ENCODE measurements at regions not wholly inside any gene's neighbourhood (a gene's known extent, or its start where the extent isn't known, plus 50 kb on each side); places are given as distances from the start of the nearest gene placed in this dataset.

DNA sequence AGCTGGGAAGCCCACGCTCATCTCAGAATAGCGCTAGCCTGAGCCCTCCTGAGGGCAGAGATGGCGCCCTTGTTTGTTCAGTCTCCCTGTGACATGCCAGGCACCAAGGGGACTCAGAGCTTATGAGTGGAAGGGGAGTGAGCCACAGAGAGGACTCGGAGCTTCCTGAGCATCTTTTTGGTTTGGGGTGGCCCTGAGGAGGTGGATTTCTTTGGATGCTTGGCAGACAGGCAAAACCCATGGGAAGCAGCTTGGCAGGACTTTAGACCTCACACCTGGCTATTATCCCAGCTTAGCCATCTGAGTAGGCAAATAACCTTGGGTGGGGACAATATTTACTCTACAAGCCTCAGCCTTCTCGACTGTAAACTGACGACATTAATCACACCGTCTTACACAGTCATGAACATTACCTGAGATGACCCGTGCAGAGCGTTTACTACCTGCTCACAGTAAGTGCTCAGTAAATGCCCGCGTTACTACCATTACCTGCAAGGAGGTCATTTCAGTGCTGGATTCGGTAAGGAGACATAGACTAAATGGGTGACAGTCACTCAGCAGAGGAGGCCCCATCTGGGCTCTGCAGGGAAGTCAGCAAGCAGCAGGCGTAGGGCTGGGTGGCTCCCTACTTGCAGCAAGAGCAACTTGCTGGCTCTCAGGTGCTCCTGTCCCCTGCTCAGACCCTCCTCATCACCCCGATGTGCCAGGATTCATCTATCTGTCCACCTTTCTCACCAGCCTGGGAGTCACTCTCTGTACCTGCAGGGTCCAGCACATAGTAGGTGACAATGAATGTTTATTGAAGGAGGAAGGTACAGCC lies 54.9 kb downstream of the KLHDC7A start:
- no peaks in the 10 kb centered on the region for H3K36me3 ChIP-seq (ENCODE audit: control insufficient read depth in 5 of 5, insufficient read depth in 5 of 5, low read length in 5 of 5)
- H3K27ac ChIP-seq (ENCODE audit: low read depth, low read length) = no peak overlapping the region
- H3K4me1 ChIP-seq (ENCODE audit: control insufficient read depth in 5 of 5, insufficient read depth in 5 of 5, low read length in 5 of 5) = no peaks in the 10 kb centered on the region
- H3K9me3 ChIP-seq (ENCODE audit: control insufficient read depth in 5 of 5, low read length in 5 of 5) = peaks cover 0 to 4% (median 0%) of the 10 kb centered on the region in 5 donors
- H3K9ac ChIP-seq (ENCODE audit: low read length in 5 of 5) = no peak overlapping the region
- H3K27me3 ChIP-seq (ENCODE audit: control insufficient read depth in 5 of 5, insufficient read depth in 4 of 5, low read length in 5 of 5) = peaks cover 3 to 27% (median 21%) of the 10 kb centered on the region in 5 donors
- no peak overlapping the region for H3K4me3 ChIP-seq (ENCODE audit: low read depth in 1 of 5, low read length in 5 of 5)

DNA sequence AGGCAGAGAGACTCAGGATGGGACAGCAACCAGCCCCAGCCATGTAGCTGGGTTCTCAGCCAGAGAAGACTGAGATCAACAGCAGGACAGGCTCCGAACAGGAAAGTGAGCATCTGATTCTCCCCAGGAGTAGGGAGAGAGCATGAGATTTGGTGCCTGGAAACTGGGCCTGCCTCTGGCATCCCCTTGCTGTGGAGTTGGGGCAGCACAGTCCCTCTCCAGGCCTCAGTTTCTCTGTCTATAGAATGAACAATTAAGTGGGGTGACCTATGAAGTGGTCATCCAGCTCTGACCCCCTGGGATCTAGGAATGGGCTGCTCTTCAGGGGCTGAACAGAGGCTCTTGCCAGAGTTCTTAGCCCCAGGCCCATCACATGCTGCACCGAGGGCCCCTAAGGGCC lies 55.6 kb downstream of the KLHDC7A start:
- Histone ChIP-seq H3K27ac (ENCODE audit: low read depth, low read length) (no peak overlapping the region), H3K4me1 (ENCODE audit: control insufficient read depth in 5 of 5, insufficient read depth in 5 of 5, low read length in 5 of 5) (no peaks in the 10 kb centered on the region), H3K36me3 (ENCODE audit: control insufficient read depth in 5 of 5, insufficient read depth in 5 of 5, low read length in 5 of 5) (no peaks in the 10 kb centered on the region), H3K9me3 (ENCODE audit: control insufficient read depth in 5 of 5, low read length in 5 of 5) (peaks cover 0 to 4% (median 0%) of the 10 kb centered on the region in 5 donors), H3K9ac (ENCODE audit: low read length in 5 of 5) (no peak overlapping the region), H3K4me3 (ENCODE audit: low read depth in 1 of 5, low read length in 5 of 5) (no peak overlapping the region), H3K27me3 (ENCODE audit: control insufficient read depth in 5 of 5, insufficient read depth in 4 of 5, low read length in 5 of 5) (peaks cover 3 to 32% (median 21%) of the 10 kb centered on the region in 5 donors)

DNA sequence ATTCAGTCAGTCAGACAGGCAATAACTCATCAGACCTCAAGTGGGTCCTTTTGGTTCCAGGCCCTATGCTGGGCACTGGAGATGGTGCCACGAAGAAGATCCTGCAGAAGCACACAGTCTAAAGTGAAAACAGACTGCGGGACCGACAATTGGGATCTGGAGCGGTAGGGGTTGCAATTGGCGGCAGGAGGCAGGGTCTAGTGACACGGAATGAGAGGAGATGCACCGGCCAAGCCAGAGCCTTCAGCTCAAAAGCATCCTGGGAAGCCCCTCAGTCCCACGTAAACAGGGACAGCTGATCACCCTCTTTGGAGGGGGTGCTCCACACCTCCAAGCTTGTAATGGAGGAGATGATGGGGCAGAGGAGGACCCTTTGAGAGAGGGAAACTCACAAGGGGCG lies 56.2 kb downstream of the KLHDC7A start:
- Histone ChIP-seq H3K9me3 (ENCODE audit: control insufficient read depth in 5 of 5, low read length in 5 of 5) (peaks cover 0 to 4% (median 0%) of the 10 kb centered on the region in 5 donors), H3K4me1 (ENCODE audit: control insufficient read depth in 5 of 5, insufficient read depth in 5 of 5, low read length in 5 of 5) (no peaks in the 10 kb centered on the region), H3K27ac (ENCODE audit: low read depth, low read length) (no peak overlapping the region), H3K4me3 (ENCODE audit: low read depth in 1 of 5, low read length in 5 of 5) (no peak overlapping the region), H3K27me3 (ENCODE audit: control insufficient read depth in 5 of 5, insufficient read depth in 4 of 5, low read length in 5 of 5) (peaks cover 3 to 32% (median 22%) of the 10 kb centered on the region in 5 donors), H3K36me3 (ENCODE audit: control insufficient read depth in 5 of 5, insufficient read depth in 5 of 5, low read length in 5 of 5) (no peaks in the 10 kb centered on the region), H3K9ac (ENCODE audit: low read length in 5 of 5) (no peak overlapping the region)

DNA sequence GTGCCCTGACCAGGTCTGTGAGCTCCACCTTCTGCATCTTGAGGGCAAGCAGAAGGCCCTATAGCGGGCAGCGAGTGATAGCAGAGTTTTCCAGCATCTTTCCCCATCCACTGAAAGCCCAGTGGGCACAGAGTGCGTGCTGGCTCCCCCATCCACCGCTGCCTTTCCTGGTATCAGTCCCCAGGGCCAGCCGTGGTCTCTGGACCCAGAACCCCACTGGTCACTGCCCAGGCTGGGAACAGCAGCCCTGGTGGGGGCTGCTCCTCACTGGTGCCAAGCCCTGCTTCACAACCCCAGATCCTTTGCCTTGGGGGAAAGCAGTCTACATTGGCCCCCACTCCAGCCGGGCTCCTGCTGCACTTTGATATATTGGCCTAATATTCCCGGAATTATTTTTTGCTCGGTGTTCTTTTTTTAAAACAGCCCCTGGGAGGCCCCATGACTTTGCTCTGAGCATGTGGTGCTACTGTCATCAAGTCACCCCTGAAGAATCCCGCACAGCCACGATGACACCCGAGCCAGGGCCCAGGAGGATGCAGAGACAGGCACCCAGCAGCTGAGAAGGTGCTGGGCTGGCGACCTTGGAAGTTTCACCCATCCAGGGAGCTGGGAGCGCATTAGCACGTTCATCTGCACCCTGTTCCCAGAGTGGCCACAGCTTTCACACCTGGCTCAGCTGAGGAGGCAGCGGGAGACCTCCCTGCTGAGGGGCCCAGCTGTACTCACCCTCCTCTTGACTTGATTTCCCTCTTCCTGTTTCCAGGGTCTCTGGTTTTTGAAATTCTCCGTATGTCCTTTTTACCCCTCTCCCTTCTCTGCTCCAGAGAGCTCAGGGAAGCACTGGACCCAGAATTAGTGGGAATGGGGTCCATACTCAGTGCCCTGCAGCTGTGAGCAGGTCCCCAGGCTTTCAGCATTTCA lies 56.9 kb downstream of the KLHDC7A start:
- H3K4me3 ChIP-seq (ENCODE audit: low read depth in 1 of 5, low read length in 5 of 5) = no peak overlapping the region
- H3K27ac ChIP-seq (ENCODE audit: low read depth, low read length) = no peak overlapping the region
- peaks cover 0 to 4% (median 0%) of the 10 kb centered on the region in 5 donors for H3K9me3 ChIP-seq (ENCODE audit: control insufficient read depth in 5 of 5, low read length in 5 of 5)
- H3K4me1 ChIP-seq (ENCODE audit: control insufficient read depth in 5 of 5, insufficient read depth in 5 of 5, low read length in 5 of 5) = no peaks in the 10 kb centered on the region
- peaks cover 10 to 38% (median 29%) of the 10 kb centered on the region in 5 donors for H3K27me3 ChIP-seq (ENCODE audit: control insufficient read depth in 5 of 5, insufficient read depth in 4 of 5, low read length in 5 of 5)
- no peaks in the 10 kb centered on the region for H3K36me3 ChIP-seq (ENCODE audit: control insufficient read depth in 5 of 5, insufficient read depth in 5 of 5, low read length in 5 of 5)
- no peak overlapping the region for H3K9ac ChIP-seq (ENCODE audit: low read length in 5 of 5)

DNA sequence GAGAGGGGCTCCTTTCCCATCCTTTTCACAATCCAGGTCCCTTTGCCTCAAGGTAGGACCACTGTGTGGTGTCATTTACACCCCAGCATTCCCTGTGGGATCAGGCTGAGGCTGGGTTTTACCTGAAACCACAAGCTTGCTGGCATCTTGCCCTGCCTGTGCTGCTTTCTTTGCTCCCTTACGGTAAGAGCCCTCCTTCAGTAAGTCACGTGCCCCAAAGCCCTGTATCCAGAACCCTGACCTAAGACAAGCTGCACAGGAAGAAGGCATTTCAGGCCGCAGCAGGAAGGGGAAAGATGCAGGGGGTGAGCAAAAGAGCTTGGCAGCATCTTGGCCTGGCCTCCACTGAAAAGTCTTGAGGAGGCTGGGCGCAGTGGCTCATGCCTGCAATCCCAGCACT lies 58.4 kb downstream of the KLHDC7A start:
- Histone ChIP-seq H3K36me3 (ENCODE audit: control insufficient read depth in 5 of 5, insufficient read depth in 5 of 5, low read length in 5 of 5) (no peaks in the 10 kb centered on the region), H3K4me1 (ENCODE audit: control insufficient read depth in 5 of 5, insufficient read depth in 5 of 5, low read length in 5 of 5) (no peaks in the 10 kb centered on the region), H3K27ac (ENCODE audit: low read depth, low read length) (no peak overlapping the region), H3K9me3 (ENCODE audit: control insufficient read depth in 5 of 5, low read length in 5 of 5) (peaks cover 0 to 8% (median 8%) of the 10 kb centered on the region in 5 donors), H3K9ac (ENCODE audit: low read length in 5 of 5) (no peak overlapping the region), H3K27me3 (ENCODE audit: control insufficient read depth in 5 of 5, insufficient read depth in 4 of 5, low read length in 5 of 5) (peaks cover 10 to 39% (median 32%) of the 10 kb centered on the region in 5 donors), H3K4me3 (ENCODE audit: low read depth in 1 of 5, low read length in 5 of 5) (no peak overlapping the region)

DNA sequence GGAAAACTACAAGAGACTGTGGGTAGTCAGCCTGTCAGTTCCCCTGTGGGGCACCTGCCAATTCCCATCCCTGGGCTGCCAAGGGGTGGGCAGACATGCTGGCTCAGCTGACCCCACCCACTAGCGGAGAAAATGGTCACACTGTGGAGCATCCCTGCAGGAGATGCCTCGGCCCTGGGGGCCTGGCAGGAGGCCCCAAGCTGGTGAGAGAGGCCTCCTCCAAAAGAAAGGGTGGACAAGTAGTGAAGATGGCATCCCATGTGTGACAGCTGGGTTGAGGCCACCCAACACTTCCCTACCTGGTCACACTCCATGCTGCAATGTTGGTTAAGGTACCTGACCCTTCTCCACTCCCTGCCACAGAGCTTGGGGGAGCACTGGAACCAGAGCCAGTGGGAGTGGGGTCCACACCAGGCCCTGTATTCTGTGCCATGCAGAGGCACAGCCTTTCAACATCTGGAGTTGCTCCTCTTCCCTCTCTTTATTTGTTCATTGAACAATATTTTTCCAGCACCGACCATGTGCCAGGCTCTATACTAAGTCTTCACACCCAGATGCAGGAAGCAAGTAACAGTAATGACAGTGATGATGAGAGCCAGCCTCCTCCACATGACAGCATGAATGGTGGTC lies 59.5 kb downstream of the KLHDC7A start:
- peaks cover 10 to 43% (median 36%) of the 10 kb centered on the region in 5 donors for H3K27me3 ChIP-seq (ENCODE audit: control insufficient read depth in 5 of 5, insufficient read depth in 4 of 5, low read length in 5 of 5)

DNA sequence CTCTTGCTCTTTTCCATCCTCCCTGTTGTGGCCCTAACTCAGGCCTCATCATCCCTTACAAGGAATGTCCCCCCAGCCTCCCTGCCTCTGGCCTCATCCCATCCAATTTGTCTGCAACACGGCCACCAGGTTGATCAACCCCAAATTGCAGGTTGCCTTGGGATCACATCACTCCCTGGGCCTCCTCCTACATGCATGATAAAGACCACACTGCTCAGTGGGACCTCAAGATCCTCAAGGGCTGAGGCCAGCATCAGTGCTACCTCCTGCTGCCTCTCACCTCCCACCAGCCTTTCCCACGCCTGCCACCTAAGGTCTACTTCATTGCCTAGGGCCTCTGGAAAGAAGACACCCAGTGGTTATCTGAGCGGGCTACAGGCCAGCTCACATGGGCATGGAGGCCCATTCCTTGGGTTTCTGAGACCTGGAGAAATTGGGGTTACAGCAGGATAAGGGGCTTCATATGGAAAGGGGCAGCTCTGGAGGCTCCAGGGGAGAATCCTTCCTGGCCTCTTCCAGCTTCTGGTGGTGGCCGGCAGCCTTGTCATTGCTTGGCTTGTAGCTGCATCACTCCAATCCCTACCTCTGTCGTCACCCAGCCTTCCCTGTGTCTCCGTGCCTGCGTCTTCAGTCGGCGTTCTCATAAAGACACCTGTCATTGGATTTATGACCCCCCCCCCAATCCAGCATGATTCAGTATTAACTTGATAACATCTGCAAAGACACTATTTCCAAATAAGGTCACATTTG lies 60.5 kb downstream of the KLHDC7A start:
- Histone ChIP-seq H3K4me3 (ENCODE audit: low read depth in 1 of 5, low read length in 5 of 5) (no peak overlapping the region), H3K27ac (ENCODE audit: low read depth, low read length) (no peak overlapping the region), H3K36me3 (ENCODE audit: control insufficient read depth in 5 of 5, insufficient read depth in 5 of 5, low read length in 5 of 5) (no peaks in the 10 kb centered on the region), H3K4me1 (ENCODE audit: control insufficient read depth in 5 of 5, insufficient read depth in 5 of 5, low read length in 5 of 5) (no peaks in the 10 kb centered on the region), H3K9ac (ENCODE audit: low read length in 5 of 5) (no peak overlapping the region), H3K27me3 (ENCODE audit: control insufficient read depth in 5 of 5, insufficient read depth in 4 of 5, low read length in 5 of 5) (peaks cover 10 to 47% (median 38%) of the 10 kb centered on the region in 5 donors), H3K9me3 (ENCODE audit: control insufficient read depth in 5 of 5, low read length in 5 of 5) (peaks cover 0 to 8% (median 6%) of the 10 kb centered on the region in 5 donors)

More for the DNA sequence above, 59.5 kb downstream of the KLHDC7A start:
- peaks cover 0 to 8% (median 6%) of the 10 kb centered on the region in 5 donors for H3K9me3 ChIP-seq (ENCODE audit: control insufficient read depth in 5 of 5, low read length in 5 of 5)
- no peak overlapping the region for H3K9ac ChIP-seq (ENCODE audit: low read length in 5 of 5)
- H3K4me3 ChIP-seq (ENCODE audit: low read depth in 1 of 5, low read length in 5 of 5) = no peak overlapping the region
- no peaks in the 10 kb centered on the region for H3K4me1 ChIP-seq (ENCODE audit: control insufficient read depth in 5 of 5, insufficient read depth in 5 of 5, low read length in 5 of 5)
- no peaks in the 10 kb centered on the region for H3K36me3 ChIP-seq (ENCODE audit: control insufficient read depth in 5 of 5, insufficient read depth in 5 of 5, low read length in 5 of 5)
- H3K27ac ChIP-seq (ENCODE audit: low read depth, low read length) = no peak overlapping the region

DNA sequence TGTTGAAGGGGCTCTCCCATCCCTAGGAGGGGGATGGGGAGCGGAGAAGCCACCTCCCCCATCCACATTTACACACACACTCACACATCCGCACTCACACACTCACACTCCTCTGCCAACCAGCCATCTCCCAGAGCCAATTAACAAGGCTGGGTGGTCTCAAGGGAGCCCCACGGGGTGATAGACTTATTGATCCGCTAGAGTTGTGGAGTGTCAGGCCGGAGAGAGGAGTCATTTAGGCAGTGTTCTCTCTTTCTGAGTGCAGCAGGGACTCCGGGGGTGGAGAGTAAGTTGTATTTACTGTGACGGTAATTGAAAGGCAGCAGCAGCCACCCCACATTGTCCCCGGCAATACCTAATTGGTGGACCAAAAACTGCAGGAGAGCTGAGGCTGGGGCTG lies 61.6 kb downstream of the KLHDC7A start:
- Histone ChIP-seq H3K9ac (ENCODE audit: low read length in 5 of 5) (no peak overlapping the region), H3K27ac (ENCODE audit: low read depth, low read length) (no peak overlapping the region), H3K36me3 (ENCODE audit: control insufficient read depth in 5 of 5, insufficient read depth in 5 of 5, low read length in 5 of 5) (no peaks in the 10 kb centered on the region), H3K9me3 (ENCODE audit: control insufficient read depth in 5 of 5, low read length in 5 of 5) (peaks cover 0 to 8% (median 6%) of the 10 kb centered on the region in 5 donors), H3K4me1 (ENCODE audit: control insufficient read depth in 5 of 5, insufficient read depth in 5 of 5, low read length in 5 of 5) (no peaks in the 10 kb centered on the region), H3K4me3 (ENCODE audit: low read depth in 1 of 5, low read length in 5 of 5) (no peak overlapping the region), H3K27me3 (ENCODE audit: control insufficient read depth in 5 of 5, insufficient read depth in 4 of 5, low read length in 5 of 5) (peaks cover 11 to 47% (median 38%) of the 10 kb centered on the region in 5 donors)

DNA sequence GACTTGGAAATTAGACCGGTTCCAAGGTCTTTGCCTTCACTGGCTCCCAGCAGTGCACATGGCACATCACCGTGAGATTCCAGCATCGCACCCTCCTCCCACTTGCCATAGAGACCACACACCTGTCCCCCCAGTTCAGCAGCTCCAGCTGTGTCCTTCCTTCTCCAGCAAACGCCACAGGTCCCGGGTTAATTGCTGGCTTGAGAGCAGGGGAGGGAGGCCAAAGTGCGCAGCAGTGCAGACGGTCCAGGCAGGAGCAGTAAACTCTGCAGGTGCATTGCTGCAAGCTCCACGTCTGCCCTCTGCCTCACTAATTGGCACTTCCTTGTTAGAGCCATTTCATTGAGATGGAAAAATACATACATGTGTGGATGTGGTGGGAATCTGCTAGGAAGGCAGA lies 65.3 kb downstream of the KLHDC7A start:
- Histone ChIP-seq H3K9ac (ENCODE audit: low read length in 5 of 5) (no peak overlapping the region), H3K27me3 (ENCODE audit: control insufficient read depth in 5 of 5, insufficient read depth in 4 of 5, low read length in 5 of 5) (peaks cover 16 to 61% (median 49%) of the 10 kb centered on the region in 5 donors), H3K27ac (ENCODE audit: low read depth, low read length) (no peak overlapping the region), H3K9me3 (ENCODE audit: control insufficient read depth in 5 of 5, low read length in 5 of 5) (peaks cover 0 to 8% (median 6%) of the 10 kb centered on the region in 5 donors), H3K4me1 (ENCODE audit: control insufficient read depth in 5 of 5, insufficient read depth in 5 of 5, low read length in 5 of 5) (peaks cover 0 to 9% (median 0%) of the 10 kb centered on the region in 5 donors), H3K4me3 (ENCODE audit: low read depth in 1 of 5, low read length in 5 of 5) (no peak overlapping the region), H3K36me3 (ENCODE audit: control insufficient read depth in 5 of 5, insufficient read depth in 5 of 5, low read length in 5 of 5) (no peaks in the 10 kb centered on the region)
